Choroid plexus epithelial cell (primary cell): ENCODE measurements at regions not wholly inside any gene's neighbourhood (a gene's known extent, or its start where the extent isn't known, plus 50 kb on each side); places are given as distances from the start of the nearest gene placed in this dataset.

Experiments
- DNase-seq: peaks from one replicate; pipeline ENCODE4 v3.0.0-alpha.2; 2010; ENCODE audit warnings: low read depth
- H3K4me3 ChIP-seq: 2 replicates; pipeline ENCODE4 v1.5.1; 2011; ENCODE audit warnings: low read depth, mild to moderate bottlenecking, control low read depth, low read length, moderate library complexity
- TF ChIP-seq, protein P1 (sequence below): conservative IDR thresholded peaks from 2 replicates; pipeline ENCODE4 v1.5.1; 2011; ENCODE audit warnings: low read depth, mild to moderate bottlenecking, control low read depth, inconsistent platforms, low read length, moderate library complexity

- DNase-seq = no peak
- TF ChIP-seq, protein P1, sequence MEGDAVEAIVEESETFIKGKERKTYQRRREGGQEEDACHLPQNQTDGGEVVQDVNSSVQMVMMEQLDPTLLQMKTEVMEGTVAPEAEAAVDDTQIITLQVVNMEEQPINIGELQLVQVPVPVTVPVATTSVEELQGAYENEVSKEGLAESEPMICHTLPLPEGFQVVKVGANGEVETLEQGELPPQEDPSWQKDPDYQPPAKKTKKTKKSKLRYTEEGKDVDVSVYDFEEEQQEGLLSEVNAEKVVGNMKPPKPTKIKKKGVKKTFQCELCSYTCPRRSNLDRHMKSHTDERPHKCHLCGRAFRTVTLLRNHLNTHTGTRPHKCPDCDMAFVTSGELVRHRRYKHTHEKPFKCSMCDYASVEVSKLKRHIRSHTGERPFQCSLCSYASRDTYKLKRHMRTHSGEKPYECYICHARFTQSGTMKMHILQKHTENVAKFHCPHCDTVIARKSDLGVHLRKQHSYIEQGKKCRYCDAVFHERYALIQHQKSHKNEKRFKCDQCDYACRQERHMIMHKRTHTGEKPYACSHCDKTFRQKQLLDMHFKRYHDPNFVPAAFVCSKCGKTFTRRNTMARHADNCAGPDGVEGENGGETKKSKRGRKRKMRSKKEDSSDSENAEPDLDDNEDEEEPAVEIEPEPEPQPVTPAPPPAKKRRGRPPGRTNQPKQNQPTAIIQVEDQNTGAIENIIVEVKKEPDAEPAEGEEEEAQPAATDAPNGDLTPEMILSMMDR = no peak
Observed at GRCh38 chr10:36067748-36068147, 425.7 kb upstream of the FZD8 start.

DNA sequence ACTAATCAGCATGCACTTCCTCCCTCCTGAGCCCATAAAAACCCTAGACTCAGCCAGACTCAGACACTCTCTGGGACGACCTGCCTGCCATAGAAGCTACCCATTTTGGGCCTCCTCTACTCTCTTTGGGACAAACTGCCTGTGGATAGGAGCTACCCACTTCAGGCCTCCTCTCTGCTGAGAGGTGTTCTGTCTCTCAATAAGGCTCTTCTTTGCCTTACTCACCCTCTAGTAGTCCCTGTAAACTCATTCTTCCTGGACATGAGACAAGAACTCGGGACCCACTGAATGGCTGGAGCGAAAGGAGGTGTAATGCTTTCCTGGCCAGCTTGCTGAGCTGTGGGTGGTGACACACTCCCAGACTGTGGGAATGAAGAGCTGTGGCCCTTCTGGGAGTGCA is 424.8 kb upstream of the FZD8 start:
- no peak for DNase-seq
- no peak overlapping the region for H3K4me3 ChIP-seq
- TF ChIP-seq, protein P1 = no peak

More at GRCh38 chr10:36067748-36068147, 425.7 kb upstream of the FZD8 start:
- H3K4me3 ChIP-seq = no peak overlapping the region

GRCh38 chr10:36066102-36066501 is 424.0 kb upstream of the FZD8 start:
- H3K4me3 ChIP-seq = no peak overlapping the region
- DNase-seq = no peak
- TF ChIP-seq, protein P1 = no peak

GRCh38 chr10:36063396-36063795 is 421.3 kb upstream of the FZD8 start:
- TF ChIP-seq, protein P1 = no peak
- H3K4me3 ChIP-seq = no peak overlapping the region
- no peak for DNase-seq

DNA sequence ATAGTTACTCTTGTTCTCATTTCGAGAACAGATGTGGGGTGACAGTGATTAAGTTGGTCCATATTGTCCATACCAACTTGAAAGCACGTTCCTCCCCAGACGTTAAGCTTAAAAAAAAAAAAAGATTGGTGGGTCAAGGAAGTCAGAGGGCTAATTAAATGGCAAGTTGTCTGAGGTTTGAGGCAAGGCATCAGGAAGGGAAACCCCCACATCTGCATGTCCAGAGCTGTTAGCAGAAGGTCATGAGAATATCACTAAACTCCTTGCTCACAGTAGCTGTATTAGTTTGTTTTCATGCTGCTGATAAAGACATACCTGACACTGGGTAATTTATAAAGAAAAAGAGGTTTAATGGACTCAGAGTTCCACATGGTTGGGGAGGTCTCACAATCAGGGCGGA is 415.6 kb upstream of the FZD8 start:
- TF ChIP-seq, protein P1 = no peak
- no peak for DNase-seq
- no peak overlapping the region for H3K4me3 ChIP-seq

- no peak overlapping the region for H3K4me3 ChIP-seq
- TF ChIP-seq, protein P1 = no peak
- DNase-seq = peak; percentile 61
Observed at GRCh38 chr10:36057180-36057579, 415.1 kb upstream of the FZD8 start.

DNA sequence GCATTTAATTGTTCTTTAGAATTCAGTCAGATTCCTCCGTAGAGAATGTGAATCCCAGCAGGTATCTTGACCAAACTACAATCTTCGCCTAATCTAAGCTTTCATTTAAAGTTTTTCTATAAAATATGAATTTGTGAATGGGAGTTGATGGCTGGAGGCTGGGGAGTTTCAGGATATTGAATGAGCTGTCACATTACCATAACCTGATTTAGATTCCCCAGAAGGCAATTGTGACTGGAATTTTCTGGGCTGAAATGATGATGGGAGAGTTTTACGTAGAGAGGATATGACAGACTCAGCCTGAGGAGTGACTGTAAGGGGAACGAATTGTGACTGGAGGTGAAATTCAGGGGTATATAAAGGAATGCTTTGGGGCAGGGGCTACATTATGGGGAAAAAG is 411.7 kb upstream of the FZD8 start:
- no peak for DNase-seq
- no peak overlapping the region for H3K4me3 ChIP-seq
- TF ChIP-seq, protein P1 = no peak
